RWPE1 (cell line): ENCODE measurements at regions not wholly inside any gene's neighbourhood (a gene's known extent, or its start where the extent isn't known, plus 50 kb on each side); places are given as distances from the start of the nearest gene placed in this dataset.

ENCODE experiments used
- CTCF ChIA-PET: fragments of 350-600 bp; sonication (Branson Sonifier 250); formaldehyde crosslinking; extraction: SDS; loops from one replicate; lab custom pipeline; 2021; lab: Yijun Ruan, JAX
- POLR2A ChIA-PET: fragments of 400-600 bp; formaldehyde crosslinking; extraction: SDS; loops from one replicate; lab custom pipeline; 2020; ENCODE audit warnings: antibody characterized with exemption; ENCODE audit not compliant: low non-redundant PET; lab: Yijun Ruan, JAX
- DNase-seq: peaks from one replicate; pipeline ENCODE4 v3.0.0; 2012; ENCODE audit warnings: low spot score
- H3K27ac ChIP-seq: fragments of 450-650 bp; 2 replicates; pipeline ENCODE4 v1.5.1; 2017
- CTCF ChIP-seq: fragments of 450-650 bp; conservative IDR thresholded peaks from 2 replicates; pipeline ENCODE4 v1.5.1; 2017; ENCODE audit warnings: low read depth, mild to moderate bottlenecking

- DNase-seq: no peak
- POLR2A ChIA-PET: no interaction called here
- CTCF ChIA-PET: no interaction called here
- no peak for TF ChIP-seq CTCF
- no peak overlapping the region for H3K27ac ChIP-seq
Measured at GRCh38 chr12:104850781-104851180, 107.3 kb downstream of the SLC41A2 start.

GRCh38 chr12:104846056-104846767 lies 111.9 kb downstream of the SLC41A2 start:
- DNase-seq: no peak
- ChIA-PET CTCF (no interaction called here), POLR2A (no interaction called here)
- no peak overlapping the region for H3K27ac ChIP-seq
- TF ChIP-seq CTCF: no peak

- TF ChIP-seq CTCF: no peak
- no peak overlapping the region for H3K27ac ChIP-seq
- POLR2A ChIA-PET: no interaction called here
- DNase-seq: no peak
- CTCF ChIA-PET: no interaction called here
Measured at GRCh38 chr12:104844123-104844522, 114.0 kb downstream of the SLC41A2 start.

- H3K27ac ChIP-seq: no peak overlapping the region
- POLR2A ChIA-PET: no interaction called here
- CTCF ChIA-PET: no interaction called here
- no peak for DNase-seq
- TF ChIP-seq CTCF: no peak
Measured at GRCh38 chr12:104840262-104840661, 117.8 kb downstream of the SLC41A2 start.

GRCh38 chr12:104835317-104835716 lies 122.8 kb downstream of the SLC41A2 start:
- ChIA-PET CTCF (no interaction called here), POLR2A (no interaction called here)
- no peak for DNase-seq
- no peak for TF ChIP-seq CTCF
- no peak overlapping the region for H3K27ac ChIP-seq

GRCh38 chr12:104834607-104835006 lies 123.5 kb downstream of the SLC41A2 start:
- no peak for DNase-seq
- H3K27ac ChIP-seq: no peak overlapping the region
- POLR2A ChIA-PET: no interaction called here
- TF ChIP-seq CTCF: no peak
- CTCF ChIA-PET: interaction anchor here (0.6 to 0.9 kb wide), 3 partner anchors 95 to 397 kb away, joined by 3 read pairs; no protein-coding TSS in a partner anchor
